ENCODE measurements at regions not wholly inside any gene's neighbourhood (a gene's known extent, or its start where the extent isn't known, plus 50 kb on each side); places are given as distances from the start of the nearest gene placed in this dataset.

- DNase-seq: no peak
Observed at GRCh38 chr15:57824186-57824585, 117.7 kb downstream of the POLR2M start.

DNA sequence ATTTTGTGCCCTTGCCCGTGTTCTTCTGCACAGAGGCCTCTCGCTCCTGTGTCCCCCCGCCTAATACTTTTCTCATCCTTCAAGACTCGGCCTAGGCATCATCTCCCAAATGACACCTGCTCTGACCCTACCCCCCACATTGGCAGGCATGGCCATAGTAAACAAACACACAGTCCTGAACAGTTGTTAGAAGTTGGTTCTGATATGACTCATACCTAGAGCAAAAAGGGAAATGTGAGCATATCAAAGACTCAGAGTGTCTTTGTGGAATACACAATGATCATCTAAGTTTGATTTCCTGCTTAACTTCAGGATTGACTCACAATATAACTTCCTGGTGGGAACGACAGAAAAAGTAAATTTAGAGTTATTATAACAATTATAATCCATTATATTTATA lies 120.5 kb downstream of the POLR2M start:
- DNase-seq: no peak

GRCh38 chr15:57827971-57828370 lies 121.5 kb downstream of the POLR2M start:
- no peak for DNase-seq

DNA sequence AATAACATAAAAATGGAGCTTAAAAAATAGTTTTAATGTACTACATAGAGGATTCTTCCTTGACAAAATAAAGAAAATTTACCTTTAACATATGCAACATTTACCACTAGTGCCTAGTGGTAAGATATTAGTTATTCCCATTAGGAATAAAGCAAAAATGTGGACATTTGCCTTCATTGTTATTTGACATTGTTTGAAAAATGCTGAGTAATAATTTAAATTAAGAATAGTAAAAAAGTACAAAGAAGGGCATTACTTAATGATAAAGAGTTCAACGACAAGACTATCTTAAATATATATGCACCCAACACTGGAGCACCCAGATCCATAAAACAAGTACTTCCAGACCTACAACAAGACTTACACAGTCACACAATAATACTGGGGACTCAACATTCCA lies 125.7 kb downstream of the POLR2M start:
- DNase-seq: no peak

GRCh38 chr15:57835119-57835518 lies 128.6 kb downstream of the POLR2M start:
- no peak for DNase-seq

DNA sequence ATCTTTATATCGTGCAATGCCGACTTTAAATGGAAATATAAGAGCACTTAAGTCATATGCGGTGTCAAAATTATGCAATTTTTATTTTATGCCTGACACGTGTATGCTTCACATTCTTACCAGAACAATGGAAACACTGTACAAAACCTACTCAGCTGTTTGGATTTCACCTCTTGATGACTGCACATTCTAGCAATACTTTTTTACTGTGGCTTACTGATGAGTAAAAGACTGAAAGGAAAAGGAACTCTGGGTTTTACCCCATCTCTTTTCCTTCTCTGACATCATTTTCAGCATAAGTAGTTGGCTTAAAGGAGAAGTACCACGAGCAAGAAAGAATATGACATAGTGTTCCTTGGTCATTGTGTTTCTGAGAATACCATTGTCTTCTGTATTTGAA lies 142.8 kb downstream of the POLR2M start:
- no peak for DNase-seq

DNA sequence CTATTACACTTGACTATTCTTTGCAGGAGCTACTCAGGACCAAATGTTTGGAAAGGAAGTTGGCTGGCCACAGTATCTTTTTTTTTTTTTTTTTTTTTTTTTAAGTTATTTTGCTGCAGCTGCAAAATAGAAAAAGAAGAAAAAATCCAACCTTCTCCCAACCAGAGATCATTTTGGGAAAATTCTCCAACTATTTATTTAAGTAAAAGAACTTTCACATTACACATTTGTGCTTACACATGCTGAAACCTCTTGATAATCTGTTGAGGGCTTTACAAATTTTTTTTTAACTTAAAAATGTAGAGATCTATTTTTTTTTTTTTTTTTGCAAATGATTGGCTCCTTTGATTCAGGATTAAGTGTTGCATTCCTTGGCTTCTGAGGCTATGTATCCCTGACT lies 148.0 kb downstream of the POLR2M start:
- no peak for DNase-seq

DNA sequence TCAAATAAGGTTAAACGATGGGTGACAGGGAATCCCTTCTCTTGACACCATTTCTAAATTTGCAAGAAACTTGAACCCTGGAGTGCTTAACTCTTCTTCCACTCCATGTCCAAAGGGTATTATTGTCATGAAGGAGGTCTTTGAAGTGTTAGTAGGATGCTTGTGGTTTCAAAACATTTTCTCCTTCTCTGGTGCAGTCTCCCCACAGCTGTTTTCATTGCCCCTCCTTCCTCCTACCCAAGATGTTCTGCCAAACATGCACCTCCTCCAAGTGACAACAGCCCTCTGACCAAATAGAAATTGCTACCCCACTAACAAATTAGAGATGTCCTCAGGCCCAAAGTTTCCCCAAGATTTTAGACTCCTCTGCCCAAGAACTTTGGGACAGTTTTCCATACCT lies 151.4 kb downstream of the POLR2M start:
- no peak for DNase-seq

DNA sequence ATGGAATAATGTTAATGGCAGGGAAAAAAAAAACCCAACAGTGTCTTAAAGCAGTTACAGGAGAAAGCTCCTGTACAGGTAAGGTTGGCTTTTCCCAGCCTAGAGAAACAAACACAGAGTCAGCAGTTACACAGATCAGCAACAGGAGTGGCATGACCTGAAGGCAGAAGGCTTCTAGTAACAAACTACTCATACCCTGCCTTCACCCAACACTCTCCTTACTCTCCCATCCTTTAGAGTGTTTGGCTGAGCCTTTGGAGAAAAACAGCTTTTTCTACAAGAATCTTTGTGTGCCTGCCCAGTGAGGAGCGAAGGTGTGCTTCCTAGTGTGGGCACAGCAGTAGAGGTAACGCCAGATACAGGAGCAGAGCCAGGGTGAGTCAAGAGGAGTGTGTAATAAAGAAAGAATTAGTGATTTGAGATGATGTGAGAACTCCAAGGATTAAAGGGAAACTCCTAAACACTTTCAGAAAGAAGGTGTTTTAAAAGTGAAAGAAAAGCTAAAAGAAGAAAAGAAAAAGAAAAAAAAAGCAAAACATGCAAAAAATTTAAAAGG lies 152.7 kb downstream of the POLR2M start:
- DNase-seq: no peak

- DNase-seq: peak; percentile 16
Observed at GRCh38 chr15:57861034-57861638, 154.6 kb downstream of the POLR2M start.

DNA sequence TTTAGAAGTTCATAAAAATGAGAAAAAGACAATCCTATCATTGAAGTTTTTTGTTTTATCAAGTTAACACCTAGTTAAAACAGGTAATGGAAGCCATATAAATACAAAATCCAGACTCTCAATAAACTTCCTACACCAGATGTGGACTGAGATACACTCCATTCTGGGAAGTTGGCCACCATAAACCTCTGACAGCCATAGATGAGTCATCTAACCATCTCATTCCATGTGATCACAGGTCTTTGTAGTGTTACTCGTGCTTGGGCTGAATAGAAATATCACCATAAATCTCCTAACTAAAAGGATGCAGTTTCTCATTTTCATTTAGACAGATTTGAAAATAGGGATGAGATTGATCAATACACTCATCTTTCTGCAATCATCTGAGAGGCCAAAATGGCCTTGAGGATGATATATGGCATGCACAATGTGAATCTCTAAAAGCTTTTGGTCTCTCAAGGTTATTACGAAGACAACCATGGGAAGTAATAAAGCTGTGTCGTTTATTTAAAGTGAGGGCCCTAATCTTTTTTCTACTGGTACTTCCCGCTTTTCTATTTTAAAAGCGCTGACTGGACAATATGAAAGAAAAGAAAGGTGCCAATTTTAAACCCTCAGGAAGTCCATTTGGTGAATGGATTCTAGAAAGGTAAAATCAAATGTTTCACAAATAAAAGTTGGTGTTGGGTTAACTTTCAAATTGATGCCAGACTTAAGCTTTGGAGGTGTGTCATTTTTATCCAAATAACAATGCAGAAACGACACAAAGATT lies 155.5 kb downstream of the POLR2M start:
- no peak for DNase-seq

- no peak for DNase-seq
Observed at GRCh38 chr15:57862761-57863160, 156.2 kb downstream of the POLR2M start.

GRCh38 chr15:57865294-57865693 lies 158.8 kb downstream of the POLR2M start:
- DNase-seq: no peak

DNA sequence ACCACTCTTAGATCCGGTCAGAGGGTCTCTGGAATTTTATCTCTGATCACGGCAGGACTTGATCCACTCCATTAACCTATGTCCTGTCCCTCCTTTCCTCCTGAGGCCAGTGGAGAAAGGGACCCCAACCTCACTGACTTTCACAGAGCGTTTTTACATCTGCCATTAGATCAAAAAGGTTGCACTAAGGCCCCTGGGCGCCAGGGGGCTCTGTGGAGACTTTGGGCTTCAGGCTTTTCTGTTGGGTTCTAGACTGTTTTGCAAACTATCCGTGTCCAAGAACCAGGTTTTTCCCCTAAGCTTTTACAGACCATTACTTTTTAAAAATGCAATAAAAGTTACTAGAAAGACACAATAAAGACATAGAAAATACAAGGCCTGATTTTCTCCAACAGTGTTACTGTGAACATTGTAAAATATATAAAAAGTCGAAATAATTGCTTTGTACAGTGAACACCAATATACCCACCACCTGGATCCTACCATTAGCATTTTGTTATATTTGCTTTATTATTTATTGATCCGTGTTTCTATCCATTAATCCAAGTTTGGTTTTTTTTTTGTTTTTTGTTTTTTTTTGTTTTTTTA lies 159.7 kb downstream of the POLR2M start:
- DNase-seq: peak; percentile 55

DNA sequence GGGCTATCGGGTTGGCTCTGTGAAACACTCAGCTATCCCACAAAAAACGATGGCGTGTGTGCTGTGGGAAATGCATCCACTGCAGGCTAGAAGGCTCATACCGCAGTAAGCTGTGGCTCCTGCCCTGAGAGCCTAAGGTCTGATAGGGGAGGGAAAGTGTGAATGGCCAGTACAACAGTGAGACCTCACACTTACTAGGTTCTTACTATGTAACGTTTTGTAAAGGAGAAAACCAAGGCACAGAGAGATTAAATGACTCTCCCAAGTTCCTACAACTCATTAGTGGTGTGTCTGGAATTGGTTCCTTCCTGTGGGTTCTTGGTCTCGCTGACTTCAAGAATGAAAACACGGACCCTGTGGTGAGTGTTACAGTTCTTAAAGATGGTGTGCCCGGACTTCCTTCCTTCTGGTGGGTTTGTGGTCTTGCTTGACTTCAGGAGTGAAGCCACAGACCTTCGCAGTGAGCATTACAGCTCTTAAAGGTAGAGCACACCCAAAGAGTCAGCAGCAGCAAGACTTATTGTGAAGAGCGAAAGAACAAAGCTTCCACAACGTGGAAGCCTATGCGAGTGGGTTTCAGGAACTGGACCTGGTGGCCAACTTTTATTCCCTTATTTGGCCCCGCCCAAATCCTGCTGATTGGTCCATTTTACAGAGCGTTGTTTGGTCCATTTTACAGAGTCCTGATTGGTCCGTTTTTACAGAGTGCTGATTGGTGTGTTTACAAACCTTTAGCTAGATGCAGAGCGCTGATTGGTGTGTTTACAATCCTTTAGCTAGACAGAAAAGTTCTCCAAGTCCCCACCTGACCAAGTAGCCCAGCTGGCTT lies 161.7 kb downstream of the POLR2M start:
- no peak for DNase-seq

GRCh38 chr15:57870667-57871066 lies 164.2 kb downstream of the POLR2M start:
- no peak for DNase-seq

GRCh38 chr15:57872281-57873030 lies 165.9 kb downstream of the POLR2M start:
- DNase-seq: no peak

DNA sequence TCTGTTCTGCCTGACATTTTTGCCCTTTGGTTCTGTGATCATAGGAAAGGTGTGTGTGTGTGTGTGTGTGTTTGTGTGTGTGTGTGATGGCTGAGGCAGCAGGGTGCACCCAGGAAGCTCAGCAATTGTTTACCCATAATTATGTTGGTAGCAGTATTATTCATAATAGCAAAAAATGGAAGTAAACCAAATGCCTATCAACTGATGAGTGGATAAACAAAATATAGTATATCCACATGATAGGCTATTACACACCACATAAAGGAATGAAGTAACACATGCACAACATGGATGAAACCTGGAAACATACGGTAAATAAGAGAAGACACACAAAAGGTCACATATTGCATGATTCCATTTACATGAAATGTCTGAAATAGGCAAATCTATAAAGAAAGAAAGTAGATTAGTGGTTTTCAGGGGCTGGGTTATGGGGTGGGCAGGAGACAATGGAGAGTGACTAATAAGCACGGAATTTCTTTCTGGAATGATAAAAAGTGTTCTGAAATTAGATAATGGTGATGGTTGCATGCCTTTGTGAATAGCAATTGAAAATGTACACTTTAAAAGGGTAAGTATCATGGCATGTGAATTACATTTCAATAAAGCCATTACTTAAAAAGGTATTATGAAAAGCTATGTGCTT lies 167.2 kb downstream of the POLR2M start:
- DNase-seq: no peak

- DNase-seq: no peak
Observed at GRCh38 chr15:57875347-57875746, 168.8 kb downstream of the POLR2M start.

DNA sequence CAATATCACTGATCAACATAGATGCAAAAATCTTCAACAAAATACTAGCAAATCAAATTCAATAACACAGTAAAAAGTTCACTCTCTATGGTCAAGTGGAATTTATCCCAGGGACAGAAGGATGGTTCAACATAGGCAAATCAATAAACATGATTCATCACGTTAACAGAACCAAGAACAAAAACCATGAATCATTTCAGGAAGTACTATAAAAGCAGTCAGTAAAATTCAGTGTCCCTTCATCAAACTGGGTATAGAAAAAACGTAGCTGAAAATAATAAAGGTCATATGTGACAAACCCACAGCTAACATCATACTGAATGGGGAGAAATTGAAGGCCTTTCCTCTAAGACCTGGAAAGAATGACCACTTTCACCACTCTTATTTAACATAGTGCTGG lies 172.1 kb downstream of the POLR2M start:
- DNase-seq: no peak

- no peak for DNase-seq
Observed at GRCh38 chr15:57881361-57881760, 174.8 kb downstream of the POLR2M start.

- DNase-seq: no peak
Observed at GRCh38 chr15:57881972-57882371, 175.5 kb downstream of the POLR2M start.
